Pons (tissue), 1 donor: ENCODE measurements at regions not wholly inside any gene's neighbourhood (a gene's known extent, or its start where the extent isn't known, plus 50 kb on each side); places are given as distances from the start of the nearest gene placed in this dataset.
"Not testable (repeated sequence)": the region's sequence is repeated elsewhere in the genome, so short reads cannot be mapped to it uniquely, and the experiment has no call there.

Experiments
- DNase-seq: peaks from one replicate; pipeline ENCODE4 v3.0.0-alpha.2; 2016; ENCODE audit warnings: low spot score

DNA sequence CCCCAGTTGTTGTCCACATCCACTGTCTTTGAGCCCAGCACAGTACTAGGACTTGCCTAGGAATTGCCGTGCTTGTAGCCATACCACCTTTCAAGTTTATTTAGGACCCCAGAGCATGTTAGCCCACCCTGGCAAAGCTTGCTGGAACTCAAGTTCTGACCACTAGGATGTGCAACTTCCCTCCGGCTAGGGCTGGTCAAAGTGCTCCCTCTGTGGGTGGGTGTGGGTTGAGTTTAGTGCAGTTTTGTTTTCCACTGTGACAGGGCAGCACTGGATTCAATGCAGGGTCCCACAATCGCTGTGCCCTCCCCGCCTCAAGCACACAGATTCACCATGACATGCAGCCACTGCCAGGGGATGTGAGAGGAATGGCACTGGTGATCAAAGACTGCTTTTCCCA is 96.0 kb downstream of the RASGEF1B start:
- DNase-seq: no peak

DNA sequence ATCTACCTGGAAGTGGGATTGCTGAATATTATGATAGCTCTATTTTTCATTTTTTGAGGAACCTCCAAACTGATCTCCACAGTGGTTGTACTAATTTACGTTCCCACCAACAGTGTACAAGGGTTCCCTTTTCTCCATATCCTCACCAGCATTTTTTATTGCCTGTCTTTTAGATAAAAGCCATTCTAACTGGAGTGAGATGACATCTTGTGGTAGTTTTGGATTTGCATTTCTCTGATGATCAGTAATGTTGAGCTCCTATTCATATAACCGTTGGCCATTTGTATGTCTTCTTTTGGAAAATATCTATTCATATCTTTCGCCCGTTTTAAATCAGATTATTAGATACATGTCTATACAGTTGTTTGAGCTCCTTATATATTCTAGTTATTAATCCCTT is 101.8 kb downstream of the RASGEF1B start:
- DNase-seq: no peak

DNA sequence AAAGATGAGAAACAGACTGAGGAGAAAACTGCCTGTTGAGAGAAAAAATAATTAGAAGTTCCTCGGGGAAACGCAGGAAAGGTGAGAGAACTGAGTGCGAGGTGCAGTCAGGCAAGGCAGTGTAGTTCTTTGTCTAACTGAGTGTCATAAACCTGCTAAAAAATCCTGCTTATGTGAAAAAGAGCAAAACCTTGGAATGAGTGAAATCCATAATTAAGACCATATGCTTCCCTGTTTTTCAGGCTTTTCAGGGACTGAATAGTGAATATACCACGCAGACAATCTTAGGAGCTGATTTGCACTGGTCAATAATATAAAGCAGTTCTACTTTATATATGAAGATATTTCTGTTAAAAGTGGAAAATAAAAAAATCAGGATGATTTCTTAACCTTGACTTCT is 104.9 kb downstream of the RASGEF1B start:
- no peak for DNase-seq

DNA sequence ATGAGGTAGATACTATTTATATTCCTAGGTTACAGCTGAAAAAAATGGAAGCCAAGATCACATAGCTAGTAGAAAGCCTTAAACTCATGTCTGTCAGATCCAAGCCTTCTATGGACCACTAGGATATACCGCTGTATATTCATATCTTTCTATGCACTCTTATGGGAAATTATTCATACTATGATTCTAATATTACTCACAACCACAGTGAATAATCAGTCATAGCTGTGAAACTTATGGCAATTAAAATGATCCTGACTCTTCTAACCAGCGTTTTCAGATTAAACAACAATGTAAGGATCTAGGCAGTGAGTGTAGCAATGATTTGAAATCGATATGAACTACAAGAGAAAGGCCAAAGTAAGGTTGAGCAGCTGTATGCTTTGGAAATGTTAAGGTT is 111.0 kb downstream of the RASGEF1B start:
- DNase-seq: no peak

DNA sequence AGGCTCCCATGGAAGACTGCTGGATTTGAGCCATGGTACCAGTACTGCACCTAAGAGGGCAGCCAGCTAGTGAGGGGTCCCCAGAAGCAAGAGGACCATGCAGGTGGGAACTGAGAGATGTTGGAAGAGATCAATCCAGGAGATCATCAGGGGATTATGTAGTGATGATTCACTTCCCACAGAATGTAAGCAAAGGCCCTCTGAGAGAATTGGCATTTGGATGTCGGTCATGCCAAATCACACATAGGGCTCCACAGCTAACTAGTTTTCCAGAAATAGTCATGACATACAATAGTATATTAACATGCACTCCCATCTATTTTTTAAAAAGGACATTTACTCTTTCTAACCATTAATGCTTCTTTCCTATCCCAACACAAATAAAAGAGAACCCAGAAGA is 112.5 kb downstream of the RASGEF1B start:
- DNase-seq: no peak

DNA sequence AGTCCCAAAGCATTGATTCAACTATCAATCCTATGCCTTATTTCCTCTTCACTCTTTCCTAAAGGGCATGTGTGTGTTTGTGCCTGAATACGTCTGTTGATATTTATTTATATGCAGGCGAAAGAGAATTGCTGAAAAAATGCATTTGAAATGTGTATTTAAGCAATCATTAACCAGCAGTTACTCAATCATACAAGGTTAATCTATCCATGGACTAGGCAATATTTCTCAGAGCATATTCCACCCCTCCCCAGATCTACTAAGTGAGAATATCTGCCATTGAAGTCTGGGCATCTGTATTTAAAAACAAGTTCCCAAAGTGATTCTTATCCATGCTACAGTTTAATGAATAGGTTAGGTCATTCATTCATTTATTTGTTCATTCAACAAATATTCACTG is 113.6 kb downstream of the RASGEF1B start:
- no peak for DNase-seq

DNA sequence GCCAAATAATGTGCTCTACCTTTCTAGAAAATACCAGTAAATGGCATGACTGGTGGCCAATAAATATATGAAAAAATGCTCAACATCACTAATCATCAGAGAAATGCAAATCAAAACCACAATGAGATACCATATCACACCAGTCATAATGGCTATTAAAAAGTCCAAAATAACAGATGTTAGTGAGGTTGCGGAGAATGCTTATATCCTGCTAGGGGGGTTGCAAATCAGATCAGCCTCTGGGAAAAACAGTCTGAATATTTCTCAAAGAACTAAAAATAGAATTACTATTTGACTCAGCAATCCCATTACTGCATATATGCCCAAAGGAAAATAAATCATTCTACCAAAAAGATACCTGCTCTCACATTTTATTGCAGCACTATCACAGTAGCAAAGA is 115.1 kb downstream of the RASGEF1B start:
- DNase-seq: no peak

DNA sequence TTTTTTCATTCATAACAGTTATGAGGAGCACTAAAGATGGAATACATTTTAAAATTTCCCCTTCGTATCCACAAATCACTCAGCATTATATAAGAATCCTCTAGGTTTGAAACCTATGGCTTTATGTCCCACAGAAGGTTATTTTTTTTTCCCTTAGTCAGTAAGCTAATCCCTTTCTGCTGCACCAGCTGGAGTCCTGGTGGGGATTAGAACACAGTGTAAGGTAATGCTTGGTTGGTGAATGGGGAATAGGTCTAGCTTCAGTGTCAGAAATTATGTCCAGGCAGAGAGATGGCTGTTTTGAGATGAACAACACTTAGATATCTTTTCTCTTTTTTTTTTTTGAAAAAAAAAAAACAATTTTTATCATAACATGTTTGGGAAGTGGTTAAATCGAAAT is 116.6 kb downstream of the RASGEF1B start:
- DNase-seq: no peak

DNA sequence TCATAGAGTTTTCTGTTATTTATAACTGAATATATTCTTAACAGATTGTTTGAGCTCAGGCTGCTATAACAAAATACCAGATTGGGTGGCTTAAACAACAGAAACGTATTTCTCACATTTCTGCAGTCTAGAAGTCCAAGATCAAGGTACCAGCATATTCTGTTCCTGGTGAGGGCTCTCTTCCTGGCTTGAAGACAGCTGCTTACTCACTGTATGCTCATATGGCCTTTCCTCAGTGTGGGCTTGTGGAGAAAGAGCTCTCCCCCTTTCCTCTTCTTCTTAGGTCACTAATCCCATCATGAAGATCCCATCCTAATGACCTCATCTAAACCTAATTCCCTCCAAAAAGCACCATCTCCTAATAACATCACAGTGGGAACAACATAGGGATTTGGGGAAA is 117.8 kb downstream of the RASGEF1B start:
- no peak for DNase-seq

DNA sequence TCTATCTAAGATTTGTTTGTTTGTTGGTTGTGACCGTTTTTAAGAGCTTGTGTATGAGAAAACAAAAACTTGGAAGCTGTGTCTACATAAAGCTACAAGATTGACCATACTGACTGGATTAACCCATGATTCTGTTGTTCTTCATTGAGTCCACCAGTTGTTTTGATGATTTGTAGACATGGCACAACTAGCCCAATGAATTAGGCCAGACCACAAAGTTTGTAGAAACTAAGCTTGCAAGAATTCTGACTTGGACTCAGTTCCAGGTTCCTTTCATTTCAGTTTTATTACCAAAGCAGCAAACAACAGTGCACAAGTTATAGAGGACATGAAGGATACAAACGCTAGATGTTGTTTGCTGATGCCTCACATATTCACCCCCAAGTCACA is 119.3 kb downstream of the RASGEF1B start:
- DNase-seq: no peak

DNA sequence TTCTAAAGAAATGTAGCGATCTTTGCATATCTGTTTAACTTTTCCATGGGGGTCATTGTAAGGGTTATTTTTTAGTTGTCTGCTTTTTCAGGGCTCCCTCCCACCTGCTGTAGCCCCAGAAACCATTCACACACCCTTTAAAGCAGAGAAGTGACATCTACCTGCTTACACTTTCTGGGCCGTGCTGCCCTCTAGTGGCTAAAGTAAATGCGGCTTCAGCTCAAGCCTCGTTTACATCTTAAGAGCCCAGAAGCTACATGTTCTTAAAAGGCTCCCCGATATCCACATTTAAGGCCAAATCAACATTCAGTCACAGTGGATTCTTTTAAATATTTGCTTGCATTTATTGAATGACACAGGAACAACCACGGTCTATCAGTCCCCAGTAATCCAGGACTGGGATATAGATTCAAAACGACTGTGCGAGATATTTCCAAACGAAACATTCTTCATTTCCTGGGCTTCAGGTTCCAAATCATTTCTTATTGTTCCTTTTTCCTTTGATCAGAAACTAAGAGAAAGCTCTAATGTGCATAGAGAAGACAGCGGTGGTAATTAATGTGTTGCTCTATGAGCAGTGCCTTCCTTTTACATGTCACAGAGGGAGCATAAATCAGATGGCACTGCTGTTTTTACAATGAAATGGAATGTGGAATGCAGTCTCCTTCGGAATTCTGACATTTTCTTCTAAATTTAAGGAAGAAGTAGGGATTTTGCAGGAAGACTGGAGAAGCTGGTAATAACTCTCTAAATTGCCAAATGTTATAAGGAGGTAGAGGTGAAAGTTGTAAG is 119.9 kb downstream of the RASGEF1B start:
- peak; percentile 76 for DNase-seq

DNA sequence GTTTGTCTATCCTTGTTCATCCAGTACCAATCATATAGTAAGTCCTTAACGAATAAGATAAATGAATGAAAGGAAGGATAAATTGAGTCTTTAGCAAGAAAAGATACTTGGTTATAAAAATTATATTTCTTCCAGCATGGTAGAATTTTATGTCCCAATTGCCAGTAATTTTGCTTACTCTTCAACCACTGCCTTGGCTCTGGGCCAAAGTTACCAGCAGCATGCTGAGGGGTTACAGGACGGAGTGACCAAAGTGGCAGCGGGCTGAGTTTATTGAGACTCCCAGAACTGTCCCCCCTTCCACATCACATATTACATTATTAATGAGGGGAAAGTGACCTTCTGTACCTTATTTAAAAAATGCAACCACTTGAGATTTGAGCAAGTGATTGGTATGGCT is 121.7 kb downstream of the RASGEF1B start:
- no peak for DNase-seq

DNA sequence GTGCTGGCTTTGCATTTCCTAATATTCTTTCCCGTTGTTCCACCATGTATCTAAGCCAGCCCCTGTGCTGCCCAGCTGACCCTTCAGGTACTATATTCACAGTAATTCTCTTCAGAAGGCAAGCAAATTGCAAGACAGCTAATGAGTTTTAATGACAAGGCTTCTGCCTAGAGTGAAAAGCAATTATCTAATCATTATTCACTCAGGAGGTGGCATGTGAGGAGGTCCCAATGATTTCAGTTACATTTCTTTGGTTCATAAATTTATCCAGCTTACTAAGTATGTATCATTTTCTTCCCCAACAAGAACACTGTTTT is 123.0 kb downstream of the RASGEF1B start:
- DNase-seq: no peak

DNA sequence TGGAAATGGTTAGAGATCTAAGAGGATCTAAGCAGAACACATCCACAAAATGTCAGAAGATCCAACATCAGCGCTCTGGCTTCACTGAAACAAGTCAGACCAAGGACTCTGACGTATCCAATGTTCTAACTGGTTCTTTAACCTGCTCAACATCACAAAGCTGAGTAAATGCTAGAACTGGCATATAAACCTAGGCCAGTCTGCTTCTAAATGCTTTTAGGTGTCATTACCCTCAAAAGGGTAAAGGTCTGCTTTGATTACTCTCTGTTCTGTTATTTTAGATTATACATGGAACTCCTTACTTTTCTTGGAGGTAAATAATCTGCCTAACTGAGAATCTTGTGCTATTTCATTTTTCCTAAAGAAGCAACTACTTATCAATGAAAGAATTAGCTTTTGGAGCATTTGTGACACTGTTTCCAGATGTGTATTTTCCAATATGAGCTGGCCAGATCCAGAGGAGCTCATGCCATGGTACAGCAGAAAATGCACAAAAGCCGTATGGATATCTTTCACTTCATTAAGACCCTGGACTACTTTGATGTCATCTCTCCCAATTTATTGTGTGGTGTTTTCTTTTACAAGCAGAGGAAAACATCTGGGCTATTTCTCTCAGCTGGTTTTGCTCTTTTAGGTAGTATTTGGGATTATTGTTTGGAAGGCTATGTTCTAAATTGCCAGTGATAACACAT is 123.5 kb downstream of the RASGEF1B start:
- DNase-seq: no peak

DNA sequence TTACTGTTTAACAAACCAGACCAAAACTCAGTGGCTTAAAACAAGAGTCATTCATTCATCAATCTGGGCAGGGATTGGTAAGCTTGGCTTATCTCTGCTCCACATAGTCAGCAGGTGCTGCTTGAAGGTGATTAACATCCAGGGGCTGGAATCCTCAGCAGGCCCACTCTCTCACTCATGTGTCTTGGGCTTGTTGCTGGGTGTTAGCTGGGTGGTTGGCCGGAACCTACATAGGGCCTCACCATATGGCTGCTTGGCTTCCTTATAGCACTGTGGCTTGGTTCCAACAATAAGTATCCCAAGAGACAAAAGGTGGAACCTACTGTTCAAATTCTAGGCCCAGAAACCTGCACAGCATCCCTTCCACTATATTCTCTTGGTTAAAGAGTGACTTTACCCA is 125.0 kb downstream of the RASGEF1B start:
- DNase-seq: no peak

DNA sequence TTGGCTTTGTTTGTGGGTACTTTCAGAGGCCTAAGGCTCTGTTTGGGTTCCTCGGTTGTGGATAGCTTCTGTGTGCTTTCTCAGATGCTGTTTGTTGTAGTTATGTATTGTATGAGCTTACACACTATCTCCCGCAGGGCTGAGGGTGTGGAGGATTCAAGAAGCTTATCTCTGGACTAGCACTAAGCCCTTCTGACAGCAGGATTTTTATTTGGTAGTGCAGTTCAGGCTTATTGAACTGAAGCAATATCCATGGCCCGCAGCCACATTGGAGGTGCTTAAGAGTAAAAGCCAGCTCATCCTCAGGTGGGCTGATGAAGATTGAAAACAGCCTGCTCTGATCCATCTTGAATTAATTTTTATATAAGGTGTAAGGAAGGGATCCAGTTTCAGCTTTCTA is 128.2 kb downstream of the RASGEF1B start:
- no peak for DNase-seq

DNA sequence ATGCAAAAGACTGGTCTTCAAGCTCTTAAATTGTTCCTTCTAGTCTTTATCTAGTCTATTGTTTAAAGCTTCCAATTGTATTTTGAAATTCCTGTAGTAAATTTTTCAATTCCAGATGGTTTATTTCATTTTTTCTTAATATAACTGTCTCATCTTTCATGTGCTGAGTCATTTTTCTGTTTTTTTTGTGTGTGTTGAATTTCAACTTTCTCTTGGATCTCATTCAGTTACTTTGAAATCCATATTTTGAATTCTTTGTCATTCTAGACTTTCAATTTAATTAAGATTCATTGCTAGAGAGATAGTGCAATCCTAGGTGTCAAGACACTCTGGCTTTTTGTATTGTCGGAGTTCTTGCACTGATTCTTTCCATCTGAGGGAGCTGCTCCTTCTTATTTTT is 128.0 kb upstream of the PRKG2 start:
- no peak for DNase-seq

DNA sequence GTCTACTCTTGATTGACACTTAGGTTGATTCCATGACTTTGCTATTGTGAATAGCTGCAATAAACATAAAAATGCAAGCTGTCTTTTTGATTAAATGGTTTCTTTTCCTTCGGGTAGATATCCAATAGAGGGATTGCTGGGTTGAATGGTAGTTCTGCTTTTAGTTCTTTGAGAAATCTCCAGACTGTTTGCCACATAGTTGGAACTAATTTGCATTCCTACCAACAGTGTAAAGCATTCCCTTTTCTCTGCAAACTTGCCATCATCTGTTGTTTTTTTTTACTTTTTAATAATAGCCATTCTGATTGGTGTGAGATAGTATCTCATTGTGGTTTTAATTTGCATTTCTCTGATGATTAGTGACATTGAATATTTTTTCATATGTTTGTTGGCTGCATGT is 122.2 kb upstream of the PRKG2 start:
- no peak for DNase-seq

DNA sequence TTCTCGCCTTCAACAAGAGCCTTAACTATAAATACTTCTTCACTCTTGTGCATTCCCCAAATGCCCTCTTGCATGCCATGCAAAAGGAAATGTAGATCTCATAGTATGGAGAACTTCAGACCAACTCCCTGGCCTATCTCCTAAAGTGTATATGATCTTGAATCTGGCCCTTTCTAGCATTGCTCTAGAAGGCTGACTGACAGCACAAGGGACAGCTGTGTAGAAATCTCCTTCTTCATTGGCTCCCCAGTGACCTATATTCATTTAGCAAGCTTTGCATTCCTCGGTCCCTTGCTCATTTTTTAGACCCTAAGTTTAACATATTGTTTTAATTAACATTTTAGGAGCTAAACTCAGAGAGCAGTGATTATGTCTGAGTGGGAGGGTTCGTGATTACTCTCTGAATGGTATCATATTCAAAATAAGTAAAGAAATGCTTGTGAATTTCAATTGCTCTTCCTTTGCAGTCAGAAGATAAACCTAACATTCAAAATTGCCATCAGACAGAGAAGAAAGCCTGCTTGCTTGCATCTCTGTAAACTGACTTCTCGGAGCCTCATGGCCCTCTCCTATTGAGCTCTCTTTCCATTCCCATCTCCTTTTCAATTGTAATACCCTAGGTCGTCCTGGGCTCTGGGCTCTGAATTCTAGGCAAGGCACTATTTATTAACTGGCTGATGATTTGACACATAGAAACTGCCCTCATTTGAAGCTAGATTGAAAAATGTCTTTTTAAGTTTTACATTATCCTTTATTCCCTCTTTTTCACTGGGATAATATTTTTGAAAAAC is 120.3 kb upstream of the PRKG2 start:
- no peak for DNase-seq

DNA sequence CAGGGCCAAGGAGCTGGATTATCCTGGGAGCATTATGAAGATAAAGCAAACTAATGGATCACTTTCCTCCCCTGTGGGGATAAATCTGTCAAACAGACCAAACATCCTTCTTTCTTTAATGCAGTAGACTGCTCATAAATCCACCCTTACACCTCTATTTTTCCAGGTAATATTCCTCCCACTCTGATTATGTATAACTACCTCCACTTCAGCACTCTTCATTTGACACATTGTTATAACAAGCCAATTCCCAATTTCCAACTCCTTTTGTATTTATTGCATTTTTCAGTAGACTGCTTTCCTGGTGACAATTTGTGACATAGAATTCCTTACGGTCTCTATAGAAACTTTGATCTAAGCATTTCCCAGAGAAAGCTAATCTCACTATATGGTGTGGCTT is 115.0 kb upstream of the PRKG2 start:
- DNase-seq: no peak

DNA sequence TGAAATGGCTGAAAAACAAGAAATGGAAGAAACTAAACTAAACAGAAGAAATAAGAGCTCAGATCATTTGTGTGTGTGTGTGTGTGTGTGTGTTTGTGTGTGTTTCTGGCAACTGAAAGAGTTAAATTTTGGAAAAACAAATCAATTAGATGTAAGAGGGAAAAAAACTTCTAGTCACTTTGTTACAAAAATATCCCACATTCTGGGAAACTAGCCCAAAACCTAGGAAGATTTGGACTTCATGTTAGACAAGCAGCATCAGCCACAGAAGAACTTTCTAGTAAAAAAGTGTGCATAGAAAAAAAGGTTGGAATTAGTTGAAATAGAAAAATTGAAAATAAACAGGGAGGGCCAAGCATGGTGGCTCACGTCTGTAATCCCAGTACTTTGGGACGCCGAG is 111.6 kb upstream of the PRKG2 start:
- DNase-seq: no peak

DNA sequence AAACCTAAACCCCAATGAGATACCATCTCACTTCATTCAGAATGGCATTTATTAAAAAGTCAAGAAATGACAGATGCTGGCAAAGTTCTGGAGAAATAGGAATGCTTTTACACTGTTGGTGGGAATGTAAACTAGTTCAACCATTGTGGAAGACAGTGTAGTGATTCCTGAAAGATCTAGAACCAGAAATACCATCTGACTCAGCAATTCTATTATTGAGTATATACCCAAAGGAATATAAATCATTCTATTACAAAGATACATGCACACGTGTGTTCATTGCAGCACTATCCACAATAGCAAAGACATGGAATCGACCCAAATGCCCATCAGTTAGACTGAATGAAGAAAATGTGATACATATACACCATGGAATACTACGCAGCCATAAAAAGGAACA is 109.6 kb upstream of the PRKG2 start:
- DNase-seq: not testable (repeated sequence)

DNA sequence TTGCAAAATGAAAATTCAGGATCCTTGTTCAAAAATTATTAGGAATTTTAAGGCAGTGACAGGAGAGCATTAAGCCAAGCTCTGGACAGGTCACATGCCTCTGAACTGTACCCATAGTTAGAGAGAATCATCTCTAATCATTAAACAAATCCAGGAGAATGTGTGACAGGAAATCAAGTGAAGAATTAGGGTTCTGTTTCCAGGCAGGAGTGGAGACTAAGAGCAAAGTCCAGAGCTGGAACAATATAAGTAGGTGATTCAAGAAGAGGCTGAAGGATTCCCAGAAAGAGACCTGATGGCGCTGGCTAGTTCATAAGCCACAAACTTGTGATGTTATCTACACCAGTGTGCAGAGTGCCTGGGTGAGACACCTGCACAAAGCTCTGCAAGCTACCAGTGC is 104.6 kb upstream of the PRKG2 start:
- DNase-seq: no peak
